ENCODE measurements at regions not wholly inside any gene's neighbourhood (a gene's known extent, or its start where the extent isn't known, plus 50 kb on each side); places are given as distances from the start of the nearest gene placed in this dataset.

DNA sequence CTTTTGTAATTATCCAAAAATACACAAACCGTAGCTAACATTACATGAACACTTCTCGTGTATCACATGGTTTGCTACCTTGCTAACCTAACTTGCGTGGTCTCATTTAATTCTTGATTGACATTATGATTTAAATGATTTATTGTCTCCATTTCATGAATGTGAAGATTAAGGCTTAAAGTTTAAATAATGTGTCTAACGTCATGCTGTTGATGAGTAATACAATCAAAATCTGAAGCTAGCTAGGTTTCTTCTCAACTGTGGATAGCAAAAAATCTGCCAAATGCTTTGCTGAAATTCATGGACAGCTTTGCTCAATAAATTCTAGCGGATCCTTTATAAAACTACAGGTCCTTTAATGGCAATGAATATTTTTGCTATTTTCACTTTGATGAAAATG lies 274.1 kb upstream of the MC4R start:
- no peaks in the 10 kb centered on the region for H3K27me3 ChIP-seq (ENCODE audit: control insufficient read depth in 4 of 4, insufficient read depth in 4 of 4, low read length in 3 of 4)
- TF ChIP-seq SP1 (IDR thresholded peaks at IDR 0.05), result no peak
- no peak for TF ChIP-seq RAD21 (IDR thresholded peaks at IDR 0.05)
- TF ChIP-seq, protein P1, sequence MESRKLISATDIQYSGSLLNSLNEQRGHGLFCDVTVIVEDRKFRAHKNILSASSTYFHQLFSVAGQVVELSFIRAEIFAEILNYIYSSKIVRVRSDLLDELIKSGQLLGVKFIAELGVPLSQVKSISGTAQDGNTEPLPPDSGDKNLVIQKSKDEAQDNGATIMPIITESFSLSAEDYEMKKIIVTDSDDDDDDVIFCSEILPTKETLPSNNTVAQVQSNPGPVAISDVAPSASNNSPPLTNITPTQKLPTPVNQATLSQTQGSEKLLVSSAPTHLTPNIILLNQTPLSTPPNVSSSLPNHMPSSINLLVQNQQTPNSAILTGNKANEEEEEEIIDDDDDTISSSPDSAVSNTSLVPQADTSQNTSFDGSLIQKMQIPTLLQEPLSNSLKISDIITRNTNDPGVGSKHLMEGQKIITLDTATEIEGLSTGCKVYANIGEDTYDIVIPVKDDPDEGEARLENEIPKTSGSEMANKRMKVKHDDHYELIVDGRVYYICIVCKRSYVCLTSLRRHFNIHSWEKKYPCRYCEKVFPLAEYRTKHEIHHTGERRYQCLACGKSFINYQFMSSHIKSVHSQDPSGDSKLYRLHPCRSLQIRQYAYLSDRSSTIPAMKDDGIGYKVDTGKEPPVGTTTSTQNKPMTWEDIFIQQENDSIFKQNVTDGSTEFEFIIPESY (IDR thresholded peaks at IDR 0.05), result no peak
- no peak for TF ChIP-seq NR2F2 (IDR thresholded peaks at IDR 0.05)
- TF ChIP-seq MAX (IDR thresholded peaks at IDR 0.05), result no peak
- TF ChIP-seq JUND (IDR thresholded peaks at IDR 0.05), result no peak
- TF ChIP-seq, protein P2, sequence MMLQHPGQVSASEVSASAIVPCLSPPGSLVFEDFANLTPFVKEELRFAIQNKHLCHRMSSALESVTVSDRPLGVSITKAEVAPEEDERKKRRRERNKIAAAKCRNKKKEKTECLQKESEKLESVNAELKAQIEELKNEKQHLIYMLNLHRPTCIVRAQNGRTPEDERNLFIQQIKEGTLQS (IDR thresholded peaks at IDR 0.05), result no peak
- no peaks in the 10 kb centered on the region for H3K36me3 ChIP-seq (ENCODE audit: control insufficient read depth in 4 of 4, insufficient read depth in 3 of 4, low read depth in 1 of 4, low read length in 3 of 4)
- no peak overlapping the region for H3K4me3 ChIP-seq (ENCODE audit: low read depth in 1 of 3, low read length in 3 of 3)
- H3K4me1 ChIP-seq (ENCODE audit: control insufficient read depth in 4 of 4, insufficient read depth in 4 of 4, low read length in 3 of 4), result no peaks in the 10 kb centered on the region
- DNase-seq (ENCODE audit: low spot score), result no peak
- WGBS, result 57% methylated on average over 5 of the region's 5 CpGs
- no peak overlapping the region for H3K27ac ChIP-seq (ENCODE audit: low read depth in 1 of 2, low read length in 2 of 2)
- H3K9ac ChIP-seq (ENCODE audit: low read depth in 1 of 2, low read length in 2 of 2), result no peak overlapping the region
- no peaks in the 10 kb centered on the region for H3K9me3 ChIP-seq (ENCODE audit: control insufficient read depth in 4 of 4, low read length in 3 of 4)

DNA sequence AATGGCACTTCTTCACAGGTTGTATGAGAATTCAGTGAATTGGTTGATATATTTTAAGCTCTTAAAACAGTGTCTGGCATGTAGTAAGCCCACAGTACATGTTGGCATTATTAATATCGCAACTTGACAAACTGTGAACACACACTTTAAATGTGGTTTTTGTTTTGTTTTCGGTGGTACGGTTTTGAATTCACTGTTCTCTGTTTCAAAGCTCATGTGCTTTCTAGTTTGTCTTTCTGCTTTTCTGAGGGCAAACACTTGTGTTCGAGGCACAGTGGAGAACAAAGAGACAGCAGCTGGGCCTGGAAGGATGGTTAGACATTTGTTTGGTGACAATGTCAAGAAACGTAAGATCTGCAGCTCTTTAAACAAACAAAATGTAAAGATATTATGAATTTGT lies 276.5 kb upstream of the MC4R start:
- no peak for DNase-seq (ENCODE audit: low spot score)
- H3K9me3 ChIP-seq (ENCODE audit: control insufficient read depth in 4 of 4, low read length in 3 of 4), result no peaks in the 10 kb centered on the region
- no peaks in the 10 kb centered on the region for H3K27me3 ChIP-seq (ENCODE audit: control insufficient read depth in 4 of 4, insufficient read depth in 4 of 4, low read length in 3 of 4)
- H3K9ac ChIP-seq (ENCODE audit: low read depth in 1 of 2, low read length in 2 of 2), result no peak overlapping the region
- TF ChIP-seq MAX (IDR thresholded peaks at IDR 0.05) (no peak), RAD21 (IDR thresholded peaks at IDR 0.05) (no peak), GABPA (IDR thresholded peaks at IDR 0.05 in 1 of 2, conservative IDR thresholded peaks at IDR 0.05 in 1 of 2) (no peak), YY1 (IDR thresholded peaks at IDR 0.05) (no peak)
- TF ChIP-seq, protein P2 (IDR thresholded peaks at IDR 0.05), result no peak
- H3K36me3 ChIP-seq (ENCODE audit: control insufficient read depth in 4 of 4, insufficient read depth in 3 of 4, low read depth in 1 of 4, low read length in 3 of 4), result no peaks in the 10 kb centered on the region
- H3K4me1 ChIP-seq (ENCODE audit: control insufficient read depth in 4 of 4, insufficient read depth in 4 of 4, low read length in 3 of 4), result no peaks in the 10 kb centered on the region
- WGBS, result 44% methylated on average over 5 of the region's 5 CpGs
- H3K27ac ChIP-seq (ENCODE audit: low read depth in 1 of 2, low read length in 2 of 2), result no peak overlapping the region
- H3K4me3 ChIP-seq (ENCODE audit: low read depth in 1 of 3, low read length in 3 of 3), result no peak overlapping the region

DNA sequence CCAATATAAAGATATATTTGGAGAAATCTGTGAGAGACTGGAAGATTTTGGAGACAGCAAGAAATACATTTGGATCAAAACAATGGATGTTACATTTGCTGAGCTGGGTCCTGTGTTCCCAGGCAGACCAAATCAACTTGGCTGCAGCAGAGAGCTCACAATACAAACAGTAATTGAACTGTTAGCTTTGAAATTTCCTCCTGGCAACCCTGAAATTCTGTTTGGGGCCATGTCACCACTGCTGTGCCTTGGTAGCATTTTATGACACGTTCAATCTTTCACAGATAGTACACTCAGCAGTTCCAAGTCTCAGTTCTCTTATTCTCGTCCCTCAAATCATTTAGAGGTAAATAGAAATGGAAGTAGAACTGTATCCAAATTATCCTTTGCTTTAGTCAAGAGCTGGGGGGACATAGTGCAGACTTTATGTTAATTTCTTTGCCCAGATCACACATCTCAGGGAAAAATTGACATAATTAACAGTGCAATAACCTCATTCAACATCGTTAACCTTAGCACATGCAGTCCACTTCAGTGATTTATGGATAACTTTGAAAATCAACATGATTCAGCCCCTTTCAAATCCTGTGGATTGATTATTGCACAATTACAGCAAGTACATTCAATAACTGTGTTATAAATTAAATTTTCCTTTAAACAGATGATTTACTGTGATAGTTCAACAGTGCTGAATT lies 277.4 kb upstream of the MC4R start:
- Histone ChIP-seq H3K9ac (ENCODE audit: low read depth in 1 of 2, low read length in 2 of 2) (no peak overlapping the region), H3K4me1 (ENCODE audit: control insufficient read depth in 4 of 4, insufficient read depth in 4 of 4, low read length in 3 of 4) (no peaks in the 10 kb centered on the region), H3K36me3 (ENCODE audit: control insufficient read depth in 4 of 4, insufficient read depth in 3 of 4, low read depth in 1 of 4, low read length in 3 of 4) (no peaks in the 10 kb centered on the region), H3K4me3 (ENCODE audit: low read depth in 1 of 3, low read length in 3 of 3) (no peak overlapping the region), H3K9me3 (ENCODE audit: control insufficient read depth in 4 of 4, low read length in 3 of 4) (no peaks in the 10 kb centered on the region), H3K27ac (ENCODE audit: low read depth in 1 of 2, low read length in 2 of 2) (no peak overlapping the region), H3K27me3 (ENCODE audit: control insufficient read depth in 4 of 4, insufficient read depth in 4 of 4, low read length in 3 of 4) (no peaks in the 10 kb centered on the region)
- TF ChIP-seq SP1 (IDR thresholded peaks at IDR 0.05), result no peak
- TF ChIP-seq, protein P3, sequence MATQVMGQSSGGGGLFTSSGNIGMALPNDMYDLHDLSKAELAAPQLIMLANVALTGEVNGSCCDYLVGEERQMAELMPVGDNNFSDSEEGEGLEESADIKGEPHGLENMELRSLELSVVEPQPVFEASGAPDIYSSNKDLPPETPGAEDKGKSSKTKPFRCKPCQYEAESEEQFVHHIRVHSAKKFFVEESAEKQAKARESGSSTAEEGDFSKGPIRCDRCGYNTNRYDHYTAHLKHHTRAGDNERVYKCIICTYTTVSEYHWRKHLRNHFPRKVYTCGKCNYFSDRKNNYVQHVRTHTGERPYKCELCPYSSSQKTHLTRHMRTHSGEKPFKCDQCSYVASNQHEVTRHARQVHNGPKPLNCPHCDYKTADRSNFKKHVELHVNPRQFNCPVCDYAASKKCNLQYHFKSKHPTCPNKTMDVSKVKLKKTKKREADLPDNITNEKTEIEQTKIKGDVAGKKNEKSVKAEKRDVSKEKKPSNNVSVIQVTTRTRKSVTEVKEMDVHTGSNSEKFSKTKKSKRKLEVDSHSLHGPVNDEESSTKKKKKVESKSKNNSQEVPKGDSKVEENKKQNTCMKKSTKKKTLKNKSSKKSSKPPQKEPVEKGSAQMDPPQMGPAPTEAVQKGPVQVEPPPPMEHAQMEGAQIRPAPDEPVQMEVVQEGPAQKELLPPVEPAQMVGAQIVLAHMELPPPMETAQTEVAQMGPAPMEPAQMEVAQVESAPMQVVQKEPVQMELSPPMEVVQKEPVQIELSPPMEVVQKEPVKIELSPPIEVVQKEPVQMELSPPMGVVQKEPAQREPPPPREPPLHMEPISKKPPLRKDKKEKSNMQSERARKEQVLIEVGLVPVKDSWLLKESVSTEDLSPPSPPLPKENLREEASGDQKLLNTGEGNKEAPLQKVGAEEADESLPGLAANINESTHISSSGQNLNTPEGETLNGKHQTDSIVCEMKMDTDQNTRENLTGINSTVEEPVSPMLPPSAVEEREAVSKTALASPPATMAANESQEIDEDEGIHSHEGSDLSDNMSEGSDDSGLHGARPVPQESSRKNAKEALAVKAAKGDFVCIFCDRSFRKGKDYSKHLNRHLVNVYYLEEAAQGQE (IDR thresholded peaks at IDR 0.05), result no peak
- no peak for TF ChIP-seq RAD21 (IDR thresholded peaks at IDR 0.05)
- no peak for TF ChIP-seq NR2F2 (IDR thresholded peaks at IDR 0.05)
- TF ChIP-seq FOXA1 (IDR thresholded peaks at IDR 0.05), result no peak
- no peak for TF ChIP-seq FOXA2 (IDR thresholded peaks at IDR 0.05)
- TF ChIP-seq, protein P1 (IDR thresholded peaks at IDR 0.05), result no peak
- no peak for TF ChIP-seq GABPA (IDR thresholded peaks at IDR 0.05 in 1 of 2, conservative IDR thresholded peaks at IDR 0.05 in 1 of 2)
- TF ChIP-seq CTCF (IDR thresholded peaks at IDR 0.05; ENCODE audit: low read depth, low read length, missing input control), result no peak
- TF ChIP-seq, protein P2 (IDR thresholded peaks at IDR 0.05), result no peak
- DNase-seq (ENCODE audit: low spot score), result no peak
- WGBS, result 36% methylated on average over 3 of the region's 3 CpGs
